ENCODE measurements at regions not wholly inside any gene's neighbourhood (a gene's known extent, or its start where the extent isn't known, plus 50 kb on each side); places are given as distances from the start of the nearest gene placed in this dataset.

DNA sequence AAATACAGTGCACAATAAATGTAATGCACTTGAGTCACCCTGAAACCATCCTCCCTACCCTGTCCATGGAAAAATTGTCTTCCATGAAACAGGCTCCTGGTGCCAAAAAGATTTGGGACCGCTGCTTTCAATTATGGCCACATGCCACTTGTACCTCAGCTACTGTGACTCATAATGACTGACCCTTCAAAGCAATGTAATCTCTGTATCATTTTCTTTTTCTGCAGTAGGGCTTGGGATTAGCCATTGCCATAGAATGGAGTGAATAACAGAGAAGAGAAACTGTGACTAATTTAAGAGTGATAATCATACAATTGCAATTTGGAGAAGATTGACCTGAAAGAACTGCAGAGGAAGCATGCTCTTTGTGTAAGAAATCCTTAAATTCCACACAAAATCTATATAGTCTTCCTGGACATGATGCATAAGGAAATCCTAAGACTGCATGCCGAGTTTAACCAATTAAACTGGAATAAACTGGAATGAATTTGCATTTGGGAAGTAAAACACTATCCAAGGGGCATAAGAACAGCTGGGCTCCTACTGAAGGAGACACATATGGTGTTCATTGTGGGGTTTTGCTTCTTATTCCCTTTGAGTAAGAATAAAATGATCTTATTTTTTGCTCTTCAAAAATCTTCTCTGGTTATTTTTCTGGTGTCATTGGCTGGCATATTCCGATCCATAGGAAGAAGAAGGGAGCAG, 59.5 kb upstream of the SLC7A1 start:
- no peak for DNase-seq

DNA sequence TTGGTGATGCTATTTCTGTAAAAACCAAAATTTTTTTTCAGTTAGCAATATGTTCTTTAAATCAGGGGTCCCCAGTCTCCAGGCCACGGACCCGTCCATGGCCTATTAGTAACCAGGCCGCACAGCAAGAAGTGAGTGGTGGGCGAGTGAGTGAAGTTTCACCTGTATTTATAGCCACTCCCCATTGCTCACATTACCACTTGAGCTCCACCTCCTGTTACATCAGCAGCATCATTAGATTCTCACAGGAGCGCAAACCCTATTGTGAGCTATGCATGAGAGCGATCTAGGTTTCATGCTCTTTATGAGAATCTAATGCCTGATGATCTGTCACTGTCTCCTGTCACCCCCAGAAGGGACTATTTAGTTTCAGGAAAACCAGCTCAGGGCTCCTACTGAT, 58.9 kb upstream of the SLC7A1 start:
- DNase-seq: no peak

DNA sequence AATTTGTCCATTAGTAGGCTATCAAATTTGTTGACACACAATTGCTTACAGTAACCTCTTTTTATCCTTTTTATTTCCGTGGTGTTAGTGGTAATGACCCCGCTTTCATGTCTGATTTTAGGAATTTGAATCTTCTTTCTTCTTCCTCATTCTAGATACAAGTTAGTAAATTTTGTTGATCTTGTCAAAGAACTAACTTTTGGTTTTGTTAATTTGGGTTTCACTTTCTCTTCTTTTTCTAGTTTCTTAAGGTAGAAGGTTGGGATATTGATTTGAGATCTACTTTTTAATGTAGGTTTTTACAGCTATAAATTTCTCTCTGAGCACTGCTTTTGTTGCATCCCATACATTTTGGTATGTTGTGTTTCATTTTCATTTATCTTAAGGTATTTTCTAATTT, 53.3 kb upstream of the SLC7A1 start:
- no peak for DNase-seq

Measured in stimulated activated CD8-positive, alpha-beta memory T cell treated with anti-CD3 and anti-CD28 coated beads, Interleukin-4, amount 100 ng/mL, for 48 hours (primary cell).